ENCODE measurements at regions not wholly inside any gene's neighbourhood (a gene's known extent, or its start where the extent isn't known, plus 50 kb on each side); places are given as distances from the start of the nearest gene placed in this dataset.

- Histone ChIP-seq H3K9me3 (ENCODE audit: insufficient read depth, low read depth, low read length) (no peaks in the 10 kb centered on the region), H4K12ac (ENCODE audit: low read depth, low read length) (no peak overlapping the region), H2BK12ac (ENCODE audit: low read length) (no peak overlapping the region), H3K23ac (ENCODE audit: low read length) (no peak overlapping the region), H3K36me3 (ENCODE audit: control insufficient read depth in 1 of 2, insufficient read depth in 2 of 2, low read length in 2 of 2) (no peaks in the 10 kb centered on the region), H3K4ac (ENCODE audit: low read depth, low read length) (no peak overlapping the region), H2BK5ac (ENCODE audit: low read depth, low read length, poor library complexity) (no peak overlapping the region), H3K79me2 (ENCODE audit: control insufficient read depth, insufficient read depth, low read length, poor library complexity) (no peaks in the 10 kb centered on the region), H3K14ac (ENCODE audit: low read length) (no peak overlapping the region), H3K27ac (ENCODE audit: low read depth, low read length) (no peak overlapping the region), H3K27me3 (ENCODE audit: insufficient read depth, low read length) (no peaks in the 10 kb centered on the region), H3K4me3 (ENCODE audit: low read depth, low read length) (no peak overlapping the region), H2AK5ac (ENCODE audit: low read length) (no peak overlapping the region), H4K91ac (ENCODE audit: low read depth, low read length) (no peak overlapping the region), H3K9ac (ENCODE audit: low read length) (no peak overlapping the region), H2AFZ (ENCODE audit: insufficient read depth, low read length, poor library complexity) (no peak overlapping the region), H3K79me1 (ENCODE audit: low read length) (no peaks in the 10 kb centered on the region), H3K4me2 (ENCODE audit: low read length) (no peak overlapping the region), H2BK120ac (ENCODE audit: insufficient read depth, low read length, poor library complexity) (no peak overlapping the region), H3K18ac (ENCODE audit: low read length) (no peak overlapping the region), H3K4me1 (ENCODE audit: control insufficient read depth in 1 of 2, insufficient read depth in 2 of 2, low read length in 2 of 2) (no peaks in the 10 kb centered on the region), H4K8ac (ENCODE audit: low read depth, low read length) (no peak overlapping the region)
- no peak for DNase-seq
Measured at GRCh38 chr5:120083851-120084542, 380.1 kb upstream of the PRR16 start.

- H3K4me2 ChIP-seq (ENCODE audit: low read length) = no peak overlapping the region
- no peaks in the 10 kb centered on the region for H3K79me1 ChIP-seq (ENCODE audit: low read length)
- H3K27me3 ChIP-seq (ENCODE audit: insufficient read depth, low read length) = no peaks in the 10 kb centered on the region
- H3K36me3 ChIP-seq (ENCODE audit: control insufficient read depth in 1 of 2, insufficient read depth in 2 of 2, low read length in 2 of 2) = no peaks in the 10 kb centered on the region
- no peak overlapping the region for H4K12ac ChIP-seq (ENCODE audit: low read depth, low read length)
- no peak overlapping the region for H3K27ac ChIP-seq (ENCODE audit: low read depth, low read length)
- H4K8ac ChIP-seq (ENCODE audit: low read depth, low read length) = no peak overlapping the region
- H2BK5ac ChIP-seq (ENCODE audit: low read depth, low read length, poor library complexity) = no peak overlapping the region
- no peak overlapping the region for H3K23ac ChIP-seq (ENCODE audit: low read length)
- H3K4ac ChIP-seq (ENCODE audit: low read depth, low read length) = no peak overlapping the region
- no peak overlapping the region for H2BK12ac ChIP-seq (ENCODE audit: low read length)
- no peak overlapping the region for H2AFZ ChIP-seq (ENCODE audit: insufficient read depth, low read length, poor library complexity)
- no peak overlapping the region for H3K14ac ChIP-seq (ENCODE audit: low read length)
- H3K9me3 ChIP-seq (ENCODE audit: insufficient read depth, low read depth, low read length) = no peaks in the 10 kb centered on the region
- no peak overlapping the region for H3K4me3 ChIP-seq (ENCODE audit: low read depth, low read length)
- no peaks in the 10 kb centered on the region for H3K4me1 ChIP-seq (ENCODE audit: control insufficient read depth in 1 of 2, insufficient read depth in 2 of 2, low read length in 2 of 2)
- H2BK120ac ChIP-seq (ENCODE audit: insufficient read depth, low read length, poor library complexity) = no peak overlapping the region
- no peak overlapping the region for H4K91ac ChIP-seq (ENCODE audit: low read depth, low read length)
- no peak overlapping the region for H3K9ac ChIP-seq (ENCODE audit: low read length)
- H3K18ac ChIP-seq (ENCODE audit: low read length) = no peak overlapping the region
- H3K79me2 ChIP-seq (ENCODE audit: control insufficient read depth, insufficient read depth, low read length, poor library complexity) = no peaks in the 10 kb centered on the region
- WGBS (ENCODE audit: extremely low coverage, insufficient coverage, insufficient read length) = no CpG with 5 or more reads among the region's 2 CpGs
- no peak for DNase-seq
- no peak overlapping the region for H2AK5ac ChIP-seq (ENCODE audit: low read length)
Measured at GRCh38 chr5:120084543-120084870, 379.6 kb upstream of the PRR16 start.

- DNase-seq = no peak
- no peak overlapping the region for H3K4ac ChIP-seq (ENCODE audit: low read depth, low read length)
- no peak overlapping the region for H2BK5ac ChIP-seq (ENCODE audit: low read depth, low read length, poor library complexity)
- no peak overlapping the region for H2BK12ac ChIP-seq (ENCODE audit: low read length)
- H3K27me3 ChIP-seq (ENCODE audit: insufficient read depth, low read length) = no peaks in the 10 kb centered on the region
- no CpG with 5 or more reads among the region's 2 CpGs for WGBS (ENCODE audit: extremely low coverage, insufficient coverage, insufficient read length)
- H4K12ac ChIP-seq (ENCODE audit: low read depth, low read length) = no peak overlapping the region
- H4K91ac ChIP-seq (ENCODE audit: low read depth, low read length) = no peak overlapping the region
- H3K79me2 ChIP-seq (ENCODE audit: control insufficient read depth, insufficient read depth, low read length, poor library complexity) = no peaks in the 10 kb centered on the region
- H3K23ac ChIP-seq (ENCODE audit: low read length) = no peak overlapping the region
- H3K36me3 ChIP-seq (ENCODE audit: control insufficient read depth in 1 of 2, insufficient read depth in 2 of 2, low read length in 2 of 2) = no peaks in the 10 kb centered on the region
- no peak overlapping the region for H3K14ac ChIP-seq (ENCODE audit: low read length)
- no peak overlapping the region for H2AK5ac ChIP-seq (ENCODE audit: low read length)
- H3K4me2 ChIP-seq (ENCODE audit: low read length) = no peak overlapping the region
- no peak overlapping the region for H3K4me3 ChIP-seq (ENCODE audit: low read depth, low read length)
- H4K8ac ChIP-seq (ENCODE audit: low read depth, low read length) = no peak overlapping the region
- no peaks in the 10 kb centered on the region for H3K79me1 ChIP-seq (ENCODE audit: low read length)
- H3K18ac ChIP-seq (ENCODE audit: low read length) = no peak overlapping the region
- H3K9ac ChIP-seq (ENCODE audit: low read length) = no peak overlapping the region
- no peaks in the 10 kb centered on the region for H3K4me1 ChIP-seq (ENCODE audit: control insufficient read depth in 1 of 2, insufficient read depth in 2 of 2, low read length in 2 of 2)
- no peaks in the 10 kb centered on the region for H3K9me3 ChIP-seq (ENCODE audit: insufficient read depth, low read depth, low read length)
- no peak overlapping the region for H2BK120ac ChIP-seq (ENCODE audit: insufficient read depth, low read length, poor library complexity)
- H3K27ac ChIP-seq (ENCODE audit: low read depth, low read length) = no peak overlapping the region
- no peak overlapping the region for H2AFZ ChIP-seq (ENCODE audit: insufficient read depth, low read length, poor library complexity)
Measured at GRCh38 chr5:120086081-120086480, 378.0 kb upstream of the PRR16 start.

GRCh38 chr5:120088412-120088811 lies 375.7 kb upstream of the PRR16 start:
- Histone ChIP-seq H3K36me3 (ENCODE audit: control insufficient read depth in 1 of 2, insufficient read depth in 2 of 2, low read length in 2 of 2) (no peaks in the 10 kb centered on the region), H3K18ac (ENCODE audit: low read length) (no peak overlapping the region), H3K23ac (ENCODE audit: low read length) (no peak overlapping the region), H3K4me2 (ENCODE audit: low read length) (no peak overlapping the region), H3K4me1 (ENCODE audit: control insufficient read depth in 1 of 2, insufficient read depth in 2 of 2, low read length in 2 of 2) (no peaks in the 10 kb centered on the region), H2AFZ (ENCODE audit: insufficient read depth, low read length, poor library complexity) (no peak overlapping the region), H3K9me3 (ENCODE audit: insufficient read depth, low read depth, low read length) (no peaks in the 10 kb centered on the region), H2AK5ac (ENCODE audit: low read length) (no peak overlapping the region), H3K9ac (ENCODE audit: low read length) (no peak overlapping the region), H3K79me1 (ENCODE audit: low read length) (no peaks in the 10 kb centered on the region), H3K27me3 (ENCODE audit: insufficient read depth, low read length) (no peaks in the 10 kb centered on the region), H3K79me2 (ENCODE audit: control insufficient read depth, insufficient read depth, low read length, poor library complexity) (no peaks in the 10 kb centered on the region), H4K8ac (ENCODE audit: low read depth, low read length) (no peak overlapping the region), H3K14ac (ENCODE audit: low read length) (no peak overlapping the region), H4K91ac (ENCODE audit: low read depth, low read length) (no peak overlapping the region), H2BK120ac (ENCODE audit: insufficient read depth, low read length, poor library complexity) (no peak overlapping the region), H2BK12ac (ENCODE audit: low read length) (no peak overlapping the region), H2BK5ac (ENCODE audit: low read depth, low read length, poor library complexity) (no peak overlapping the region), H4K12ac (ENCODE audit: low read depth, low read length) (no peak overlapping the region), H3K27ac (ENCODE audit: low read depth, low read length) (no peak overlapping the region), H3K4me3 (ENCODE audit: low read depth, low read length) (no peak overlapping the region), H3K4ac (ENCODE audit: low read depth, low read length) (no peak overlapping the region)
- DNase-seq = no peak
- WGBS (ENCODE audit: extremely low coverage, insufficient coverage, insufficient read length) = no CpG with 5 or more reads among the region's 2 CpGs

Measured in trophoblast cell (in vitro differentiated cells and primary cell).